NAMALWA (cell line): ENCODE measurements at regions not wholly inside any gene's neighbourhood (a gene's known extent, or its start where the extent isn't known, plus 50 kb on each side); places are given as distances from the start of the nearest gene placed in this dataset.

Experiments used
- DNase-seq: peaks from one replicate; pipeline ENCODE4 v3.0.0-alpha.2; 2015; ENCODE audit warnings: low spot score

GRCh38 chr7:47636433-47637175 lies 54.7 kb upstream of the TNS3 start:
- no peak for DNase-seq

GRCh38 chr7:47636081-47636432 lies 54.1 kb upstream of the TNS3 start:
- no peak for DNase-seq

GRCh38 chr7:47635091-47636080 lies 53.5 kb upstream of the TNS3 start:
- DNase-seq, result no peak

- DNase-seq, result no peak
Observed at GRCh38 chr7:47634273-47634672, 52.4 kb upstream of the TNS3 start.

GRCh38 chr7:47633134-47633533 lies 51.2 kb upstream of the TNS3 start:
- no peak for DNase-seq
